Endodermal cell (in vitro differentiated cells): ENCODE measurements at regions not wholly inside any gene's neighbourhood (a gene's known extent, or its start where the extent isn't known, plus 50 kb on each side); places are given as distances from the start of the nearest gene placed in this dataset.

Experiments
- DNase-seq: peaks from one replicate; pipeline ENCODE4 v3.0.0-alpha.2; 2017
- H3K27ac ChIP-seq: 2 replicates; pipeline ENCODE4 v1.5.1; 2013; ENCODE audit warnings: mild to moderate bottlenecking, low read depth, low read length, moderate library complexity
- H3K27me3 ChIP-seq: 2 replicates; pipeline ENCODE4 v1.6.1; 2013; ENCODE audit warnings: mild to moderate bottlenecking, low read length, moderate library complexity; ENCODE audit not compliant: insufficient read depth, control insufficient read depth, poor library complexity, severe bottlenecking
- H3K36me3 ChIP-seq: 2 replicates; pipeline ENCODE4 v1.7.0; 2013; ENCODE audit warnings: mild to moderate bottlenecking, low read length, moderate library complexity; ENCODE audit not compliant: control insufficient read depth, insufficient read depth
- H3K4me1 ChIP-seq: one replicate; pipeline ENCODE4 v1.7.0; 2013; ENCODE audit warnings: low read length; ENCODE audit not compliant: control insufficient read depth, insufficient read depth
- H3K4me3 ChIP-seq: 2 replicates; pipeline ENCODE4 v1.5.1; 2013; ENCODE audit warnings: mild to moderate bottlenecking, low read length, moderate library complexity
- H3K9ac ChIP-seq: 2 replicates; pipeline ENCODE4 v1.6.1; 2013; ENCODE audit warnings: mild to moderate bottlenecking, low read length, moderate library complexity; ENCODE audit not compliant: poor library complexity, severe bottlenecking; ENCODE audit errors: extremely low read depth
- H3K9me3 ChIP-seq: 2 replicates; pipeline ENCODE4 v1.6.1; 2013; ENCODE audit warnings: mild to moderate bottlenecking, low read length, moderate library complexity; ENCODE audit not compliant: control insufficient read depth
- H3K27ac Mint-ChIP-seq: 2 replicates; pipeline ENCODE4 v1.8.0; 2020; ENCODE audit warnings: mixed read lengths
- H3K27me3 Mint-ChIP-seq: 2 replicates; pipeline ENCODE4 v1.8.0; 2021; ENCODE audit warnings: mild to moderate bottlenecking, mixed read lengths; ENCODE audit not compliant: insufficient read depth
- H3K36me3 Mint-ChIP-seq: 2 replicates; pipeline ENCODE4 v1.8.0; 2020; ENCODE audit warnings: low read depth, mixed read lengths
- H3K4me1 Mint-ChIP-seq: 2 replicates; pipeline ENCODE4 v1.8.0; 2020; ENCODE audit warnings: mixed read lengths
- H3K4me3 Mint-ChIP-seq: 2 replicates; pipeline ENCODE4 v1.8.0; 2020; ENCODE audit warnings: mild to moderate bottlenecking, moderate library complexity, mixed read lengths
- H3K9me3 Mint-ChIP-seq: 2 replicates; pipeline ENCODE4 v1.8.0; 2020; ENCODE audit warnings: mild to moderate bottlenecking, mixed read lengths
- WGBS, 2 experiments: methylation state at CpG; one replicate each; pipeline versions ENCODE4 v1.1.5 to v1.1.7; 2013; ENCODE audit warnings: missing lambda C conversion rate in 2 of 2, mixed read lengths in 1 of 2; ENCODE audit not compliant: insufficient coverage in 1 of 2, insufficient read length in 1 of 2; 5-methylcytosine and 5-hydroxymethylcytosine counted together
- TF ChIP-seq, protein P1 (sequence below): fragments of 200-600 bp; sonication (generic); conservative IDR thresholded peaks from 2 replicates; pipeline ENCODE4 v1.5.0; 2021; ENCODE audit warnings: antibody characterized with exemption, mild to moderate bottlenecking

DNA sequence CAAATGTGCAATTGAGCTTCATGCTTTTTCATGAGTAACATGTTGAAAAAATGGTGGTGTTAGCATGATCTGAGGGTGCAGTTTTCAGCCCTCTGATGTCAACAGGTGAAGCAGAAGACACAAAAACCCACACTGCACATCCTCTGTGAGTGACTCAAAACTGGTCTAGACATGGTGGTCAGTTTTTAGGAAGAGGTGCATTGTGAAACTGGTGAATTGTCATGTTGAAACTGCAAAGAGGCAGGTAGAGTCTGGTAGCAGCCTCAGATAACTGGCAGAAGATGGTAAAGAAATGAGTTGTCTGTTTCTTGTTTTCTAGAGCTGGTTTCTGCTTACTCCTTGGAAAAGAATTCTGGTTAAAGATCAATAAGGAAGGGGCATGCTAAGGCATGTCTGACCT, 97.3 kb upstream of the HMCN1 start:
- H3K27me3 ChIP-seq = no peaks in the 10 kb centered on the region
- H3K9ac ChIP-seq = no peak overlapping the region
- no peaks in the 10 kb centered on the region for H3K36me3 ChIP-seq
- H3K27ac ChIP-seq = no peak overlapping the region
- peaks cover 29% of the 10 kb centered on the region for H3K36me3 Mint-ChIP-seq
- H3K27ac Mint-ChIP-seq = no peak overlapping the region
- H3K4me3 ChIP-seq = peak overlapping the region; percentile 53
- no peaks in the 10 kb centered on the region for H3K4me1 ChIP-seq
- H3K4me1 Mint-ChIP-seq = peaks cover 14% of the 10 kb centered on the region
- DNase-seq = no peak
- TF ChIP-seq, protein P1, sequence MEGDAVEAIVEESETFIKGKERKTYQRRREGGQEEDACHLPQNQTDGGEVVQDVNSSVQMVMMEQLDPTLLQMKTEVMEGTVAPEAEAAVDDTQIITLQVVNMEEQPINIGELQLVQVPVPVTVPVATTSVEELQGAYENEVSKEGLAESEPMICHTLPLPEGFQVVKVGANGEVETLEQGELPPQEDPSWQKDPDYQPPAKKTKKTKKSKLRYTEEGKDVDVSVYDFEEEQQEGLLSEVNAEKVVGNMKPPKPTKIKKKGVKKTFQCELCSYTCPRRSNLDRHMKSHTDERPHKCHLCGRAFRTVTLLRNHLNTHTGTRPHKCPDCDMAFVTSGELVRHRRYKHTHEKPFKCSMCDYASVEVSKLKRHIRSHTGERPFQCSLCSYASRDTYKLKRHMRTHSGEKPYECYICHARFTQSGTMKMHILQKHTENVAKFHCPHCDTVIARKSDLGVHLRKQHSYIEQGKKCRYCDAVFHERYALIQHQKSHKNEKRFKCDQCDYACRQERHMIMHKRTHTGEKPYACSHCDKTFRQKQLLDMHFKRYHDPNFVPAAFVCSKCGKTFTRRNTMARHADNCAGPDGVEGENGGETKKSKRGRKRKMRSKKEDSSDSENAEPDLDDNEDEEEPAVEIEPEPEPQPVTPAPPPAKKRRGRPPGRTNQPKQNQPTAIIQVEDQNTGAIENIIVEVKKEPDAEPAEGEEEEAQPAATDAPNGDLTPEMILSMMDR = no peak
- H3K9me3 ChIP-seq = peaks cover 50% of the 10 kb centered on the region
- H3K4me3 Mint-ChIP-seq = no peak overlapping the region
- no peaks in the 10 kb centered on the region for H3K27me3 Mint-ChIP-seq
- H3K9me3 Mint-ChIP-seq = peaks cover 58% of the 10 kb centered on the region

DNA sequence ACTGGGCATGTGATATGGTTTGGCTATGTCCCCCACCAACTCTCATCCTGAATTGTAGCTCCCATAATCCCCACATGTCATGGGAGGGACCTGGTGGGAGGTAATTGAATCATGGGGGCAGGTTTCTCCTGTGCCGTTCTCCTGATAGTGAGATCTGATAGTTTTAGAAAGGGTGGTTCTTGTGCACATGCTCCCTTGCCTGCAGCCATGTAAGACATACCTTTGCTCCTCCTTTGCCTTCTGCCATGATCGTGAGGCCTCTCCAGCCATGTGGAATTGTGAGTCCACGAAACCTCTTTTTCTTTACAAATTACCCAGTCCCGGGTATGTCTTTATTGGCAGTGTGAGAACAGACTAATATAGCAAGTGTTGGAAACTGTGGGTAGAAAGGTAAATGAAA, 99.5 kb upstream of the HMCN1 start:
- TF ChIP-seq, protein P1 = no peak
- Mint-ChIP-seq H3K27ac (no peak overlapping the region), H3K9me3 (peaks cover 42% of the 10 kb centered on the region), H3K36me3 (peaks cover 22% of the 10 kb centered on the region), H3K27me3 (no peaks in the 10 kb centered on the region), H3K4me1 (peaks cover 18% of the 10 kb centered on the region), H3K4me3 (no peak overlapping the region)
- H3K9ac ChIP-seq = no peak overlapping the region
- H3K27me3 ChIP-seq = no peaks in the 10 kb centered on the region
- H3K4me1 ChIP-seq = no peaks in the 10 kb centered on the region
- H3K9me3 ChIP-seq = peaks cover 53% of the 10 kb centered on the region
- no peak for DNase-seq
- no peak overlapping the region for H3K27ac ChIP-seq
- H3K36me3 ChIP-seq = no peaks in the 10 kb centered on the region
- peak overlapping the region; percentile 71 for H3K4me3 ChIP-seq
- 75 to 96% methylated on average over 1 to 4 of the region's 4 CpGs for WGBS, 2 experiments

DNA sequence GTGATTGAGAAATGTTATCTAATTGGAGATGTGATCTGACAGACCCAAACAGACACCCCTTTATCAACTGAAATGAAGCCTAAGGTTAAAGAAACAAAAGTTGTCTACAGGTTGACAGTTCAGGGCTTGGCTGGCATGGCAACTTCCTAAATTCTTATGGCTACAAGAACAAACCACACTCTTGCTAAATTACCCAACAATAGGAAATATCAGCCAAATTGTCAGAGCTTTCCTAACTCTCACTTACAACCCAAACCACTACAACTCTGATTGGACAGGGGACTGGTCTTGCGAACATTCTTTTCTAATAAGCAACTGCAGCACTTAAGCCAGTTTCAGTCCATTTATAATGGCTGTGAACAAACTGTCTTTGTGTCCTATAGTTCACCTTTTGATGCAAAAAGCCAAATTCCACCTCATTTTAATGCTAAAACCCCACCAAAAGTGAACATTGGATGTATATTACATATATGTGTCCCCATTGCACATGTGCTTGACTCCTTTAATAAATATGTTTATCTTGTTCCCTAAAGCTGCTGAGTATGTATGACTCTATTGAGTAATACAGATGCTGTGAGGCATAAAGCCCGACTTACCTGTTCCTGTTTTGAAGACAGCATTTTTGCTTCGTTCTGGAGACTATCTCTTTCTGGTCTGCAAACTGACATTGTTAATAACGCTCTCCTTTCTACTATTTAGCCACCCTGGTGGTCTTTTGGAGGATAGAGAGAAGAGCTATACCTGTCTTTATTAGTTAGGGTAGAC, 101.3 kb upstream of the HMCN1 start:
- TF ChIP-seq, protein P1 = no peak
- 82 to 100% methylated on average over 1 to 4 of the region's 4 CpGs for WGBS, 2 experiments
- no peak overlapping the region for H3K27ac Mint-ChIP-seq

More for the DNA sequence above, 101.3 kb upstream of the HMCN1 start:
- Mint-ChIP-seq H3K27me3 (no peaks in the 10 kb centered on the region), H3K4me1 (peaks cover 23% of the 10 kb centered on the region), H3K36me3 (peaks cover 14% of the 10 kb centered on the region), H3K9me3 (peaks cover 29% of the 10 kb centered on the region), H3K4me3 (no peak overlapping the region)
- H3K36me3 ChIP-seq = no peaks in the 10 kb centered on the region
- H3K27me3 ChIP-seq = no peaks in the 10 kb centered on the region
- DNase-seq = no peak
- peaks cover 44% of the 10 kb centered on the region for H3K9me3 ChIP-seq
- no peak overlapping the region for H3K9ac ChIP-seq
- no peak overlapping the region for H3K27ac ChIP-seq
- no peaks in the 10 kb centered on the region for H3K4me1 ChIP-seq
- H3K4me3 ChIP-seq = peak overlapping the region; percentile 71
